HG03575 (cell line): ENCODE measurements at regions not wholly inside any gene's neighbourhood (a gene's known extent, or its start where the extent isn't known, plus 50 kb on each side); places are given as distances from the start of the nearest gene placed in this dataset.

Experiments
- ATAC-seq: cut with Tn5 transposase; IDR thresholded peaks from one replicate; pipeline ENCODE4 v1.9.1; 2021; ENCODE audit not compliant: unreplicated experiment, insufficient number of reproducible peaks, low FRiP score; ENCODE audit errors: extremely low read depth

DNA sequence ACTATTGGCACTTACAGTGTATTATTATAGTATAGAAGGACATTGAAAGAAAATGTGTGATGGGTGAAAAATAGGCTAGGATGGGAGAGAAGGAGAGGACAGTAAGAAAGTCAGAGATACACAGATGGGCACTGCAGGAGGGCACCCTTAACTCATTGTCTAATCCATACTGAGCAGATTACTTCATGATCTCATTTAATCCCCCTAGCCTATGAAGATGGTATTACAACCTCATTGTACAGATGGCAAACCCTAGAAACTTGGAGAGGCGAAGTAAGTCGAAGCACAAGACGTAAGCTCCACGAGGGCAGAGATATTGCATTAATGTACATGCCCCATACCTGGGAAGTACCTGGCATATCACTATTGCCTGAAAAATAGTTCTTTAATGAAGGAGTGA, 346.9 kb upstream of the DAB1 start:
- no peak for ATAC-seq

DNA sequence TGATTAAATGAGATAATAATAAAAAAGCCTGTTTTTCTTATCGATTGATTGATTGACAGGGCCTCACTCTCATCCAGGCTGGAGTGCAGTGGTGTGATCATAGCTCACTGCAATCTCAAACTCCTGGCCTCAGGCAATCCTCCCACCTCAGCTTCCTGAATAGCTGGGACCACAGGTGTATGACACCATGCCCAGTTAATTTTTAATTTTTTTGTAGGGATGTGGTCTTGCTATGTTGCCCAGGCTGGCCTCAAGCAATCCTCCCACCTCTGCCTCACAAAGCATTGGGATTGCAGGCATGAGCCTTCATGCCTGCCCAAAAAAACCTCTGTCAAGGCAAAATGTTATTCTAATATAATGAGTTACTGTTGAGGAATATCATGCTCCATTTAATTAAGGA, 346.4 kb upstream of the DAB1 start:
- ATAC-seq = no peak

GRCh38 chr1:57761628-57762027, 337.8 kb upstream of the DAB1 start:
- no peak for ATAC-seq

DNA sequence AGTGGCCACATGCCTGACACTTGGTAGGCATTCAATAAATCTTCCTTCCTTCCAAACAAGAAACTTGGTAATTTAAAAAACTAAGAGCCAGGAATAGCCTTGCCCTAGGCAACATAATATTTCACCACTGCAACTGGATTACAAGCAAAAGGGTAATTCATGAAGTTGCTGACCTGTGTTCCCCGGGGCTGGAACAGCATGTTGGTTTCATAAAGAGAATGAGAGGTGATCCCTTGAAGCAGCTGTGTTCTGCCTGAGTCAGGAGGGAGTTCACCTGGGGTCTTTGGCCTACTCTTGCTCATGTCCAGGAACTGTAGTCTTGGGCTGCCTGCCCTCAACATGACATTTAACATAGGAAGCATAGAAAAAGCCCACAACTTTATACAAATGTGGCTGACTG, 329.0 kb upstream of the DAB1 start:
- ATAC-seq = no peak

DNA sequence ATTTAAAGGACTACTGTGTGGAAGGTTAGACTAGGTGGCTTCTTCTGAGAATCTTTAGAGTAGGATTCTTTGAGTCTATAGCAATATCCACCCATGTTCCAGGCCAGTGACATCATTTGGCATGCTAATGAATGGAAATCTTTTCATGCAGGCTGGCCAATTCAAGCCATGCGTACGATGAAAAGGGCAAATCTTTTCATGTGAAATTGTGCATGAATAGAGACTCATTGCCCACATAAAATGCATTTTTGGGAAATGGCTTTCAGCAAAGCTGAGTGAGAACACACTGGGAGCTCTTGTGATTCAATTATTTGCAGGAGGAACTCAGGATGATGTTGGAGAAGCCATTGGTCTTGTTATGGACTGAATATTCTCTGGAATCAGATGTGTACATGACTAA, 324.9 kb upstream of the DAB1 start:
- ATAC-seq = no peak

DNA sequence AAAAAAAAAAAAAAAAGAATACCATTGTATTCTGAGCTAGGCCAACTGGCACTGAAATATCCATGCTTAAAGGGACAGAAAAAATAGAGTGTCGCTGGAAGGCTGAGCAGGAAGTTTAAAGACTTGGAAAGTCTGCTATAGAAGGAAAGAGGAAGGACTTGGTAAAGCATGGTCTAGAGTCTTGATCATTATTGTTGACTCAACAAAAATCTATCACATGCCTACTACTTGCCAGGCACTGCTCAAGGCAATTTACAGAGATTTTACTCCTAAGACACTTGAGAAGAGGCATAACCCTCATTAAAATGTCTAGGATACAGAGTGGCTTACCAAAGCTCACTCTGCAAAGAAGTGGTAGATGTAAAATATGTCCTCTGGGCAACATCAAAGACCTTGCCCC, 324.0 kb upstream of the DAB1 start:
- ATAC-seq = no peak

GRCh38 chr1:57741521-57741920, 317.7 kb upstream of the DAB1 start:
- ATAC-seq = peak; percentile 90

- ATAC-seq = no peak
Measured at GRCh38 chr1:57736940-57737339, 313.1 kb upstream of the DAB1 start.

GRCh38 chr1:57729181-57729580, 305.3 kb upstream of the DAB1 start:
- no peak for ATAC-seq

DNA sequence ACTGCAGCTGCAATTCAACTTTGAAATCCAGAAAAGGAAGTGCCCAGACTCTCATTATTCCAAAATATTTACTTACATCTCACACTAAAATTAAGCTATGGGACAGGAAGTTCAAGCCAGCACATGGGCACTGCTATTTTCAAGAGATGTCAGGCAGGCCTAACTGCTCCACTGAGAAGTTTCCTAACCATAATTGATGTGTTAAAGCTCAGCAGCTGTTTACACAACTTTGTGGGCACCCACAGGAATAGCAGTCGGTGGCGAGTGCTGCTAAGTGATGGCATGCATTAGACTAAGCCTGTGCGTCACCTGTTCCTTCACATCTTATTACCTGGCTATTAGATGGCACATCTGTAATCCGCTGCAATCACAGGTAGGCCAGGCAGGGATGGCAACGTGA, 303.3 kb upstream of the DAB1 start:
- ATAC-seq = no peak

- ATAC-seq = no peak
Measured at GRCh38 chr1:57725318-57725717, 301.5 kb upstream of the DAB1 start.

- no peak for ATAC-seq
Measured at GRCh38 chr1:57724535-57724934, 300.7 kb upstream of the DAB1 start.

- ATAC-seq = no peak
Measured at GRCh38 chr1:57722285-57722978, 298.6 kb upstream of the DAB1 start.

GRCh38 chr1:57721001-57721400, 297.1 kb upstream of the DAB1 start:
- no peak for ATAC-seq

DNA sequence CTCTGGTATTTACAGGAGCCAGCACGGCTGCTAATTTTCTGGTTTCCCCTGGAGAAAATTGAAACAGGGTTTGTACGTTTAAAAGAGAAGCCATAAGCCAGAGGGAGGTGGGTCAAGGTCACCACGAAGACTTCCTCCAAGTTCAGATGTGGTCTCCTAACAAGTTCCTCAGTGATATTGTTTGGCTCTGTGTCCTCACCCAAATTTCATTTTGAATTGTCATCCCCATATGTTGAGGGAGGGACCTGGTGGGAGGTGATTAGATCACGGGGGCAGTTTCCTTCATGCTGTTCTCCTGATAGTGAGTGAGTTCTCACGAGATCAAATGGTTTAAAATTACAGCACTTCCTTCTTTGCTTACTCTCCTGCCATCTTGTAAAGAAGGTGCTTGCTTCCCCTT, 295.4 kb upstream of the DAB1 start:
- ATAC-seq = no peak

- ATAC-seq = no peak
Measured at GRCh38 chr1:57713501-57713900, 289.6 kb upstream of the DAB1 start.

DNA sequence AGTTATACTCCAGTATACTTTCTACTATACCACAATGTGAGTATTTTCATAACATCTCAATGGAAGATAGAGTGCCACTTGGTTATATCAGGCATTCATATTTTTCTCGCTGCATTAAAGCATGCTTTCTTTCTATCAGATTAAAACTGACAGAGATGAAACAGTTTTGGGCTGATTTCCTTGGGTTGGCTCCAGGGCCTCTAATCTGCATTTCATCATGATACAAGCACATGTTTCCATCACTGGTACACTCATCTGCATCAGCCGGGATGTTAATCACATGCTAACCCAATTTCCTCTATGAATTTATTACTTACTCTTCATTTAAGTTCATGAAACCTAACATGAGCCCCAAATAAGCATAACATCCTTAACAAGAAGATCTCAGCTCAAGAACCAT, 289.0 kb upstream of the DAB1 start:
- ATAC-seq = no peak

- no peak for ATAC-seq
Measured at GRCh38 chr1:57711326-57711725, 287.5 kb upstream of the DAB1 start.

DNA sequence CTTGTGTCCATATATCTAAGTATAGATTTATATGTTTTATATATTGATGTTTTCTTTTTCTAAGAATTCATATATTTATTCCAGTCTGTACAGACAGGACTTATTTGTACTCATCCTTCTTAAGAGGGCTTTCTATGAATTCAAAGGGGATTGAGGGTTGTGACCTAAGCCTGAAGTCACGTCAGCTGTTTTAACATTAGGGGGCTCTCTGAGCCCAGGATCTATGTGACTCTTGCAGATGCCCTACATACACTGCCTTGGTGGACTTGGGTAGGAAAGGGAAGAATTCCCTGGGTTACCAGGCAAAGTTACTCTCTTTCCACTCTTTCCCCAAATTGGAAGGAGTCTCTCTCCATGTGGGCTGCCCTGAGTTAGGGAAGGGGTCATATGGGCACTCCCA, 283.8 kb upstream of the DAB1 start:
- ATAC-seq = no peak

DNA sequence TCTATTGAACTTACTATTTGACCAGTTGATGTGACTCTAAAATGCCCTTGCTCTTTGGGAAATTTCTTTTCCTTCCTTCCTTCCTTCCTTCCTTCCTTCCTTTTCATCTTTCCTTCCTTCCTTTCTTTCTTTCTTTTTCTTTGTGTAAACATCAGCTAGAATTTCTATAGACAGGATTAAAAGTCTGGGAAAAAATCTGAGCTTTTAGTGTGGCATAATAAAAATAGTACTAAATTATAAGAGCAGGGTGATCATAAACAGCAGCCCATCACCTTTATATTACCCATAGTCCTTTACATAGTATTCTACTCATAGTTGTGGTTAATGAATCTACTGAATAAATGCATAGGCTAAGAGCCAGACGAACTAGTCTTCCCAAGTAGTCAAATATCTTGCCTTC, 281.0 kb upstream of the DAB1 start:
- no peak for ATAC-seq

DNA sequence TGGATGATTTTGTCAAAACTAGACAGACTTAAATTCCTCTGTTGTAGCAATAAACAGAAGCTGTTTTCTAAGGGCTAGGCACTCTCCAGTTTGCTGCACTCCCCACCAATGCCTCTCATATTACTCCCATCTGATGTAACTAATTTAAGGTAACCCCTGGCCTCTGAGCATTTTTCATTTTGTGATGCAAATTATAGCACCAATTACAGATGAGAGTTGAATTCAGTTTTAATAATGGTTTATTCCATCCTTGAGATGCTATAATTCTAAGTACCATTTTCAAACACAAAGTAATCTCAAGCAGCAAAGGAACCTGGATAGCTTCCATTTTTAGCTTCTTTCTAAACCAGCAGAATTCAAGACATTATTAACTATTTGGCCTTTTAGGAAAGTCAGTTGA, 280.4 kb upstream of the DAB1 start:
- ATAC-seq = no peak
